Heart left ventricle (tissue), 13 donors: ENCODE measurements at regions not wholly inside any gene's neighbourhood (a gene's known extent, or its start where the extent isn't known, plus 50 kb on each side); places are given as distances from the start of the nearest gene placed in this dataset.

ENCODE experiments used
- CTCF ChIP-seq, 12 donors: fragments of 200-600 bp; sonication (generic) in 4 of 12; IDR thresholded peaks; one replicate each; pipeline versions ENCODE4 v1.5.0 to v1.8.0; 2018 to 2022; ENCODE audit warnings: antibody characterized with exemption in 12 of 12, mild to moderate bottlenecking in 5 of 12
- POLR2A ChIP-seq, 2 donors: fragments of 450-650 bp; IDR thresholded peaks; one replicate each; pipeline ENCODE4 v1.6.1; 2017; ENCODE audit warnings: antibody characterized with exemption in 2 of 2, mild to moderate bottlenecking in 2 of 2, moderate library complexity in 2 of 2
- donor health status: ischemic (EF 13 %, LVEDD 7.1; RV severe dilation, severe dysfunction).
- donor health status: DM: no; HTN: yes; CAD: no.
- donor health status: DM: no; HTN: no; CAD: no.
- donor health status: ischemic (EF 25% LVEDD 6.9; RV normal size, moderate dysfunction).
- donor health status: ischemic (EF 25% LVEDD 5.7; RV mildly dilated, moderate dysfunction).
- donor health status: ischemic (EF 35%, LVEDD 5.7; RV mildly dilated, moderate dysfunction).
- donor health status: nonischemic (EF 11% LVEDD 7.7; RV severe dilation, severe dysfunction).
- donor health status: DM: yes; HTN: yes; CAD: no.
- donor health status: PGD.
- donor health status: ischemic (EF 29% LVEDD 5.4; RV normal size, mild dysfunction).
- donor health status: nonischemic (EF 23%, LVEDD 6.1; RV moderate dilation, normal function).

- TF ChIP-seq CTCF (IDR thresholded peaks at IDR 0.05) (no peak), POLR2A (IDR thresholded peaks at IDR 0.05) (no peak)
Observed at GRCh38 chr10:70978181-70978580, 89.8 kb upstream of the PCBD1 start.
